22Rv1 (cell line): ENCODE measurements at regions not wholly inside any gene's neighbourhood (a gene's known extent, or its start where the extent isn't known, plus 50 kb on each side); places are given as distances from the start of the nearest gene placed in this dataset.
"Not testable (repeated sequence)": the region's sequence is repeated elsewhere in the genome, so short reads cannot be mapped to it uniquely, and the experiment has no call there.

Source experiments
- CTCF ChIP-seq: fragments of 450-650 bp; IDR thresholded peaks from 2 replicates; pipeline ENCODE4 v1.5.1; 2017; ENCODE audit warnings: mild to moderate bottlenecking
- ZFX ChIP-seq: fragments of 450-650 bp; IDR thresholded peaks from 2 replicates; pipeline ENCODE4 v1.6.1; 2017; ENCODE audit warnings: antibody characterized with exemption, borderline replicate concordance

GRCh38 chr1:120529475-120530089 is 114.7 kb downstream of the NBPF8 start:
- TF ChIP-seq CTCF, ZFX: not testable (repeated sequence)
